ENCODE measurements at regions not wholly inside any gene's neighbourhood (a gene's known extent, or its start where the extent isn't known, plus 50 kb on each side); places are given as distances from the start of the nearest gene placed in this dataset.
"Not testable (repeated sequence)": the region's sequence is repeated elsewhere in the genome, so short reads cannot be mapped to it uniquely, and the experiment has no call there.

DNA sequence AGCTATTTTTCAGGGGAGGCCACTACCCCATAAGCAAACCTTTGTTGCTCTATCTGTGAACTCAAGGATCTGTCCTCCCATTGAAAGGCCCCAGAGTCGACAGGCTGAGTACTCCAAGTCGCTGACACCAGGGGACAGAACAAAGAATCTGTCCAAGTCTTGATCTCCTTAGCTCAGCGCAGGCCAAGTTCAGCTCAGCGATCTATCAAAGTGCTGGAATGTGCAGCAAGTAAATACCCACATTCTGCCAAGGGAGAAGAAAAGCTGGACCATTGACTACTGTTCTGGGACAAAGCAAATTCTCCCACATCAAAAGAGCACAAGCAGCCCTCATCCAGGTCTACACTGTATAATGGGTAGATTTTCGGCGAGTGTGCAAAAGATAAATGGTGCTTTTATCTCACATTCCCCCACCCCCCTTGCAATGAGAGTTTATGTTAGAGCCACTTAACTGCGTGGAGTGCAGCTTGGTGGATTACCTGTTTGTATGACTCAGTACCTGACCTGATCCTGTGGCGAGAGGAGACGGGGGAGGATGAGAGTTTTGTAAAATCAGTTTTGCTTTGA, 391.7 kb upstream of the SGCG start:
- DNase-seq = no peak

GRCh38 chr13:22789916-22790315, 390.9 kb upstream of the SGCG start:
- DNase-seq = no peak

GRCh38 chr13:22793598-22794134, 387.1 kb upstream of the SGCG start:
- DNase-seq = no peak

DNA sequence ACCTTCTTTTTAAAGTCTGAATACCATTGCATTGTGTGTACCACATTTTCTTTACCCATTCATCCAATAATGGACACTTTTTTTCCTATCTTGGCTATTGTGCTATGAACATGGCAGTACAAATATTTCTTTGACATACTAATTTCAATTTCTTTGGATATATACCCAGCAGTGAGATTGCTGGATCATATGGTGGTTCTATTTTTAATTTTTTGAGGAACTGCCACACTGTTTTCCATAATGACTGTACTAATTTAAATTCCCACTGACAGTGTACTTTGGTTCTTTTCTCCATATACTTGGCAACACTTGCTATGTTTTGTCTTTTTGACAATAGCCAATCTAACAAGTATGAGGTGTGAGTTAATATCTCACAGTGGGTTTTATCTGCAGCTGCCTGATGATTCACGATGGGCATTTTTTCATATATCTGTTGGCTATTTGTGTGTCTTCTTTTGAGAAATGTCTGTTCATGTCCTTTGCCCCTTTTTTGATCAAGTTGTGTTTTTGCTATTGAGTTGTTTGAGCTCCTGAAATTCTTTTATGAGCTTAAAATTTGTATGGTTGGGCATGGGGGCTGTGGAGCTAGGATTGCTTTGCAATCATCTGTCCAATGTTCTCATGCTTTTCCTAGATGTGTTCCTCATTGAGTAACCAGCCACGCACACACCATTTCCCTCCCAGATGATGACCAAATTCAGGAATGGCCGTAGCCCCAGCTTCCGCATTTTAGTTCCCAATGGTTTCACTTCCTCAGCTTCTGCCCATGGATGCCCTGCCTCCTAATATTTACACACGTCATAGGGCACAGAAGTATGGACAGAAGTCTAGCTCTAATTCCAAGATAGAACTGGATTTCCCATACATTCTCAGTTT, 380.0 kb upstream of the SGCG start:
- DNase-seq = no peak

GRCh38 chr13:22801402-22802003, 379.3 kb upstream of the SGCG start:
- DNase-seq = no peak

DNA sequence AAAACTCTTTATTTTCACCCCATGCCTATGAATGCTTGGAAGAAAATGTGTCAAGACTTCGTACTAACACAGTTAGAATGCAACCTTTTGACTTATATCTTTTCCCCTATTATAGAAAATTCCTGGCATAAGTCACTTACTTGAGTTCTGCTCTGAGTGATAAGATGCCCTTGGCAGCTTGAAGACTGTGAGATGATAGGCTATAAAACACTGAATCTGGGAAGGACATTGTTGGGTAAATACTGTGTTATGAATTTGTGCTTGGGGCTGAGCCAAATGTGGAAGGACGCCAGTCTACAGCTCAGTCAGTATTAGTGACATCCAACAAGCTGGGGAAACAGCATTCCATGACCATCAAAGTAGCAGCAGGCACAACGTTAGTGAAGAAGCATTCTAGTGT, 368.0 kb upstream of the SGCG start:
- no peak for DNase-seq

- not testable (repeated sequence) for DNase-seq
Observed at GRCh38 chr13:22813531-22814377, 367.0 kb upstream of the SGCG start.

- not testable (repeated sequence) for DNase-seq
Observed at GRCh38 chr13:22814433-22814832, 366.3 kb upstream of the SGCG start.

DNA sequence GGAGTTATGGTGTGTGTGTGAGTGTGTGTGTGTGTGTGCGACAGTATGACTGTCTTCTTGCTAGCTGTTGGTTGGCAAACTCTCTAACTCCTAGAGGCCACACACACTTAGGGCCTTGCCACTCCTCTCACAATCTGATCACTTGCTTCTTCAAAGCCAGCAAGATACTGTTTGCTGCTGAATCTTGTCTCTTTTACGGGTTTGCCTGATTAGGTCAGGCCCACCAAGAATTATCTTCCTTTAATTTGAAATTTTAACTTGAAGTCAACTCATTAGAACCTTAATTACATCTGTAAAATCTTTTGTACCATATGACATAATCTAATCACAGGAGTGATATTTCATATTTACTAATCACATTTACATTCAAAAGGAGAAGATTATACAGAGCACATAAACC, 359.2 kb upstream of the SGCG start:
- DNase-seq = no peak

DNA sequence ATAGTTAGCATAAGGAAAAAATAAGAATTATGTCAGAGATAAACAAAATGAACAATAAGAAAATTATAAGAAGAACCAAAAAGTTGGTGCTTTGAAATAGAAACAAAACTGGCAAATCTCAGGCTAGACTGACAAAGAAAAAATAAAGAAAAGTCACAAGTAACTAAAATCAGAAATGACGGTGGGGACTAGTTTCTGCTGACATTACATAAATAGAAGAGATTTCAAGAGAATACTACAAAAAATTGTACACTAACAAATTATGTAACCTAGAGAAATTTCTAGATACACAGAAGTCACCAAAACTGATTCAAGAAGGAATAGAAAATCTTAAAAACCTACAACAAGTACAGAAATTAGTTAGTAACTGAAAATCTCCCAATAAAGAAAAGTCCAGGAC, 355.6 kb upstream of the SGCG start:
- DNase-seq = no peak

DNA sequence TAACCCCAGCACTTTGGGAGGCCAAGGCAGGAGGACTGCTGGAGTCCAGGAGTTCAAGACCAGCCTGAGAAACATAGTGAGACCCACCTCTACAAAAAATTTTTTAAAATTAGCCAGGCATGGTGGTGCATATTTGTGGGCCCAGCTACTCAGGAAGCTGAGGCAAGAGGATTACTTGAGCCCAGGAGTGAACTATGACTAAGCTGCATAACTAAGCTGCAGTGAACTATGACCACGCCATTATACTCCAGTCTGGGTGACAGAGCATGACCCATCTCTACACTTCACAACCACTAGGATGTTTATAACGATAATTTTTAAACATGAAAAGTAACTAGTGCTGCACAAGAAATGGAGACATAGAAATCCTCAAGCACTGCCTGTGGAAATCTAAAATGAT, 352.7 kb upstream of the SGCG start:
- DNase-seq = no peak

GRCh38 chr13:22836475-22836874, 344.3 kb upstream of the SGCG start:
- DNase-seq = no peak

GRCh38 chr13:22837980-22838647, 342.7 kb upstream of the SGCG start:
- peak; percentile 19 for DNase-seq

- no peak for DNase-seq
Observed at GRCh38 chr13:22839603-22840530, 340.9 kb upstream of the SGCG start.

DNA sequence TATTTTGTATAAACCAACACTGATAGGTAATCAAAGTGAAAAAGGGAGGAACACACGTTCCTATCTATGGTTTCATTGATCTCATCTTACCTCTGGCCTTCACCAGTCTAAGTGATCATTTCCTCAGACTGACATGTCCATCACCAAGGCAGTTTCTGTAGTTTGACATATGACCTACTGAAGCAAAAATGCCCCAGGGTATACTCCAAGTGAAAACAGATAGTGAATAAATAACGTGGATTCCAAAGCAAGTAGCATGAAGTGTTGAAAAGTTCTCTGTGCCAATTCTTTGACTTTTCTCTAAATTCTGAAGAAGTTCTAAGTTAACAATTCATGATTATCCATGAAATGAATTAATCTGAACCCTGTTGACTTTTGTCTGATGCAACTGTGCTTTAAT, 334.2 kb upstream of the SGCG start:
- no peak for DNase-seq

DNA sequence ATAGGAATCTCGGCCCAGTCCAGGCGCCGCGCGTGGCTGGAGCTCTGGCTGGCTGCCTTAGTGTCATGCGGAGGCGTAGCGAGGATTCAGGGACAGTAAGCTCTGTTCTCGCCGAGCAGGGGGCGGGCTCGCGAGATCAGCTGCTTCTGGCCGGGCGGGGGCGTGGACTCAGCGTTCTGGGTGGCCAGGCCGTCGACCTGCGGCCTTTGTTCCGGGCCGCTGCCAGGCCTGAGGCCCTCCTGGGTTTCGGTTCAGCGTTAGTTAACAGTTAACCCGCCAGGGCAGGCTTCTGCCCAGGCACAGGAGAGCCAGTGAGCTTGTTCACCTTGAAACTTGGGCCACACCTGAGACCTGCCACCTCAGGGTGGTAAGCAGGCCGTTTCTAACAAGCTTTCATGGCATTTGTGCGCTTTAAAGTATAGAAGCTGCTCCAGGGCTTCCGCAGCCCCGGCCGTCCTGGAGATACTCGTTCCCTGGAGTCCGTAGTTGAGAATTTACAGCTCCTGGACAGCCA, 332.2 kb upstream of the SGCG start:
- peak; percentile 27 for DNase-seq

GRCh38 chr13:22855926-22856325, 324.9 kb upstream of the SGCG start:
- DNase-seq = no peak

- DNase-seq = not testable (repeated sequence)
Observed at GRCh38 chr13:22858980-22859379, 321.8 kb upstream of the SGCG start.

- DNase-seq = not testable (repeated sequence)
Observed at GRCh38 chr13:22859411-22859810, 321.4 kb upstream of the SGCG start.

DNA sequence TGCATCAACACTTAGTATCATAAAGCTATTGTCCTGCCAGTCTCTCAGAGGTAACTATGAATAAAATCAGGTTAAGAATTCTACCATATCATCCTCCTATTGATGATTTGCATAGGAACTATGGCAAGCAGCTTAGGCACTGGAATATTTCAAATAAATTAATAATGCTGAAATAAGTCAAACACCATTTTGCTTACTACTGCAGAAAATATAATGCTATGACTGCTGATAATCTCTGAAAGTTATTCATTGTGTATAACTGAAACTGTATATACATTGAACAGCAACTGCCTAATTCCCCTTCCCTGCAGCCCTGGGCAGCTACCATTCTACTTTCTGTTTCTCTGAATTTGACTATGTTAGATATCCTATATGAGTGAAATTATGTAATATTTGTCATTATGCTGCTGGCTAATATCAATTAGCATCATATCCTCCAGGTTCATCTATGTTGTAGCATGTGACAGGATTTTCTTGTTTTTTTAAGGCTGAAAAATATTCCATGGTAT, 318.8 kb upstream of the SGCG start:
- no peak for DNase-seq

GRCh38 chr13:22862478-22862877, 318.3 kb upstream of the SGCG start:
- DNase-seq = no peak

Data from right hindlimb (tissue), 1 donor.